Endometrial microvascular endothelial cells (primary cell): ENCODE measurements at regions not wholly inside any gene's neighbourhood (a gene's known extent, or its start where the extent isn't known, plus 50 kb on each side); places are given as distances from the start of the nearest gene placed in this dataset.

ENCODE experiments used
- in situ Hi-C: cut with HindIII; loops from 2 replicates; pipeline ENCODE4 v1.10.0; 2017; ENCODE audit warnings: low sequenced_read_pairs, low pct_unique_long_range_greater_than_20kb; ENCODE audit errors: inconsistent ontology term

GRCh38 chr20:6831461-6831860 lies 64.0 kb downstream of the BMP2 start:
- in situ Hi-C loops = no loop called here

- in situ Hi-C loops = no loop called here
These were observed 65.3 kb downstream of the BMP2 start for GRCh38 chr20:6832811-6833210.

GRCh38 chr20:6835609-6836008 lies 68.1 kb downstream of the BMP2 start:
- in situ Hi-C loops = no loop called here

GRCh38 chr20:6836821-6837374 lies 69.4 kb downstream of the BMP2 start:
- in situ Hi-C loops = no loop called here

- in situ Hi-C loops = no loop called here
These were observed 70.2 kb downstream of the BMP2 start for GRCh38 chr20:6837730-6838129.

- in situ Hi-C loops = no loop called here
These were observed 70.8 kb downstream of the BMP2 start for GRCh38 chr20:6838181-6838826.

- in situ Hi-C loops = no loop called here
These were observed 73.6 kb downstream of the BMP2 start for GRCh38 chr20:6841128-6841527.

GRCh38 chr20:6845141-6845540 lies 77.7 kb downstream of the BMP2 start:
- in situ Hi-C loops = no loop called here

GRCh38 chr20:6848041-6848440 lies 80.6 kb downstream of the BMP2 start:
- in situ Hi-C loops = no loop called here

- in situ Hi-C loops = no loop called here
These were observed 81.5 kb downstream of the BMP2 start for GRCh38 chr20:6848992-6849391.

- in situ Hi-C loops = no loop called here
These were observed 83.7 kb downstream of the BMP2 start for GRCh38 chr20:6851136-6851535.

GRCh38 chr20:6852478-6852877 lies 85.0 kb downstream of the BMP2 start:
- in situ Hi-C loops = no loop called here

- in situ Hi-C loops = no loop called here
These were observed 87.6 kb downstream of the BMP2 start for GRCh38 chr20:6855104-6855503.

- in situ Hi-C loops = no loop called here
These were observed 88.3 kb downstream of the BMP2 start for GRCh38 chr20:6855796-6856195.

GRCh38 chr20:6857927-6858326 lies 90.4 kb downstream of the BMP2 start:
- in situ Hi-C loops = no loop called here

- in situ Hi-C loops = no loop called here
These were observed 95.9 kb downstream of the BMP2 start for GRCh38 chr20:6863355-6863754.

GRCh38 chr20:6863798-6864201 lies 96.3 kb downstream of the BMP2 start:
- in situ Hi-C loops = no loop called here

- in situ Hi-C loops = no loop called here
These were observed 97.3 kb downstream of the BMP2 start for GRCh38 chr20:6864740-6865139.

- in situ Hi-C loops = no loop called here
These were observed 99.3 kb downstream of the BMP2 start for GRCh38 chr20:6866741-6867140.

- in situ Hi-C loops = no loop called here
These were observed 101.4 kb downstream of the BMP2 start for GRCh38 chr20:6868861-6869260.

GRCh38 chr20:6870559-6870958 lies 103.1 kb downstream of the BMP2 start:
- in situ Hi-C loops = no loop called here
